NCI-H2107 treated with DMSO at 0.1 percent for 48 hours (cell line): ENCODE measurements at regions not wholly inside any gene's neighbourhood (a gene's known extent, or its start where the extent isn't known, plus 50 kb on each side); places are given as distances from the start of the nearest gene placed in this dataset.

Source experiments
- DNase-seq: peaks from one replicate; lab custom pipeline; 2025; ENCODE audit not compliant: unreplicated experiment; lab: John Stamatoyannopoulos, UW

DNA sequence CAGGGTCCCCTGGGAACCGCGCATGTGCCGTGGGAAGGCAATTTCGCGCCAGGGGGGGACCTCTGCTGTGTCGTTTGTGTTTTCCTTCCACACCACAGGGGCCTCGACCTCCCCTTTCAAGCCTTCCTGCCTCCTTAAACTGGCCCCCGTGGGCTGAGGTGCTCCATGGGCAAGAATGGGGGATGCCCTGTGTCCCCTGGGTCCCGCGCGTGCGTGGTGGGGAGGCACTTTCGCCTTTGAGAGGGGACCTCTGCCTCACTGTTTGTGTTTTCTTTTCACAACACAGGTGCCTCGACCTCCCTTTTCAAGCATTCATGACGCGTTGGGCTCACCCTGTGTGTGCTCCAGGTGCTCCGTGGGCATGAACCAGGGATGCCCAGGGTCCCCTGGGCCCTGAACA lies 348.8 kb downstream of the ALG10 start:
- no peak for DNase-seq

DNA sequence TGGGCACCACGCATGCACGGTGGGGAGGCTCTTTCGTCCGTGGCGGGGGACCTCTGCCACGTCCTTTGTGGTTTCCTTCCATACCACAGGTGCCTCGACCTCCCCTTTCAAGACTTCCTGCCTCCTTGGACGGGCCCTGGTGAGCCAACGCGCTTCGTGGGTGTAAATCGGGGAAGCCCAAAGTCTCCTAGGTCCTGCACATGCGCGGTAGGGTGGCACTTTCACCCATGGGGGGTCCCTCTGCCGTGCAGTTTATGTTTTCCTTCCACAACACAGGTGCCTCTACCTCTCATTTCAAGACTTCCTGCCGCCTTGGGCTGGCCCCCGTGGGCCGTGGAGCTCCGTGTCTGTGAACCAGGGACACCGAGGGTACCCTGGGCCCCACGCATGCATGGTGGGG lies 349.7 kb downstream of the ALG10 start:
- DNase-seq: no peak

DNA sequence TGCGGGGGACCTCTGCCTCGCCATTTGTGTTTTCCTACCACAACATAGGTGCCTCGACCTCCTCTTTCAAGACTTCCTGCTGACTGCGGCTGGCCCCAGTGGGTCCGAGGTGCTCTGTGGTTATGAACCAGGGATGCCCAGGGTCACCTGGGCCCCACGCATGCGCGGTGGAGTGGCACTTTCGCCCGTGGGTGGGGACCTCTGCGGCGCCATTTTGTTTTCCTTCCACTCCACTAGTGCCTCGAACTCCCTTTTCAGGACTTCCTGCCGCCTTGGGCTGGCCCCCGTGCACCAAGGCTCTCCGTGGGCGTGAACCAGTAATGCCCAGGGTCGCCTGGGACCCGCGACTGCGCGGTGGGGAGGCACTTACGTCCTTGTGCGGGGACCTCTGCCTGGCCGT lies 351.6 kb downstream of the ALG10 start:
- DNase-seq: no peak

- DNase-seq: no peak
These were observed 354.0 kb downstream of the ALG10 start for GRCh38 chr12:34376133-34376799.

GRCh38 chr12:34377243-34378035 lies 355.1 kb downstream of the ALG10 start:
- DNase-seq: no peak

DNA sequence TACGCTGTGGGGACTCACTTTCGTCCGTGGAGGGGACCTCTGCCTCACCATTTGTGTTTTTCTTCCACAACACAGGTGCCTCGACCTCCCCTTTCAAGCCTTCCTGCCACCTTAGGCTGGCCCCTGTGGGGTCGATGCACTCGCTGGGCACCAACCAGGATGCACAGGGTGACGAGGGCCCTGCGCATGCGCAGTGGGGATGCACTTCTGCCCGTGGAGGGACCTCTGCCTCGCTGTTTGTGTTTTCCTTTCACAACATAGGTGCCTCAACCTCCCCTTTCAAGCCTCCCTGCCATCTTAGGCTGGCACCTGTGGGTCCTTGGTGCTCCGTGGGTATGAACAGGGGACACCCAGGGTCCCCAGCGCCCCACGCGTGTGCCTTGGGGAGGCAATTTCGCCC lies 356.8 kb downstream of the ALG10 start:
- no peak for DNase-seq

DNA sequence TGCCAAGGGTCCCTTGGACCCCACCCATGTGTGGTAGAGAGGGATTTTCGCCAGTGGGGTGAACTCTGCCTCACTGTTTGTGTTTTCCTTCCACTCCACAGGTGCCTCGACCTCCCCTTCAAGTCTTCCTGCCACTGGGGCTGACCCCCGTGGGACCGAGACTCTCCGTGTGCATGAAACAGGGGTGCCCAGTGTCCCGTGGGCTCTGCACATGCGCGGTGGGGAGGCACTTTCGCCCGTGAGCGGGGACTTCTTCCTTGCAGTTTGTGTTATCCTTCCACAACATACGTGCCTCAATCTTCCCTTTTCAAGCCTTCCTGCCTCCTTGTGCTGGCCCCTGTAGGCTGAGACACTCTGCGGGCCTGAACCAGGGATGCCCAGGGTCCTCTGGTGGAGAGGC lies 362.4 kb downstream of the ALG10 start:
- no peak for DNase-seq

- no peak for DNase-seq
These were observed 363.7 kb downstream of the ALG10 start for GRCh38 chr12:34386016-34386415.

DNA sequence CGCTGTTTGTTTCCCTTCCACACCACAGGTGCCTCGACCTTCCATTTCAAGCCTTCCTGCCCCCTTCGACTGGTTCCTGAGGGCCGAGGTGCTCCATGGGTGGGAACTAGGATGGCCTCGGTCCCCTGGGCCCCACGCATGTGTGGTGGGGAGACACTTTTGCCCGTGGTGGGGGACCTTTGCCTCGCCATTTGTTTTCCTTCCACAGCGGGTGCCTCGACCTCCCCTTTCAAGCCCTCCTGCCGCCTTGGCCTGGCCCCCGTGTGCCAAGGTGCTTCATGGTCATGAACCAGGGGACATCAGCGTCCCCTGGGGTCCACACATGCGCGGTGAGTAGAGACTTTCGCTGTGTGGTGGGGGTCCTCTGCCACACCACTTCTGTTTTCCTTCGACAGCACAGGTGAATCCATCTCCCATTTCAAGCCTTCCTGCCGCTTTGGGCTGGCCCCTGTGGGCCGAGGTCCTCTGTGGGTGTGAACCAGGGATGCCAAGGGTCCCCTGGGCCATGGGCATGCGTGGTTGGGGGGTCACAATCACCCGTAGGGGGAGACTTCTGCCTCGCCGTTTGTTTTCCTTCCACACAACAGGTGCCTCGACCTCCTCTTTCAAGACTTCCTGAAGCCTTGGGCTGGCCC lies 364.4 kb downstream of the ALG10 start:
- DNase-seq: no peak

DNA sequence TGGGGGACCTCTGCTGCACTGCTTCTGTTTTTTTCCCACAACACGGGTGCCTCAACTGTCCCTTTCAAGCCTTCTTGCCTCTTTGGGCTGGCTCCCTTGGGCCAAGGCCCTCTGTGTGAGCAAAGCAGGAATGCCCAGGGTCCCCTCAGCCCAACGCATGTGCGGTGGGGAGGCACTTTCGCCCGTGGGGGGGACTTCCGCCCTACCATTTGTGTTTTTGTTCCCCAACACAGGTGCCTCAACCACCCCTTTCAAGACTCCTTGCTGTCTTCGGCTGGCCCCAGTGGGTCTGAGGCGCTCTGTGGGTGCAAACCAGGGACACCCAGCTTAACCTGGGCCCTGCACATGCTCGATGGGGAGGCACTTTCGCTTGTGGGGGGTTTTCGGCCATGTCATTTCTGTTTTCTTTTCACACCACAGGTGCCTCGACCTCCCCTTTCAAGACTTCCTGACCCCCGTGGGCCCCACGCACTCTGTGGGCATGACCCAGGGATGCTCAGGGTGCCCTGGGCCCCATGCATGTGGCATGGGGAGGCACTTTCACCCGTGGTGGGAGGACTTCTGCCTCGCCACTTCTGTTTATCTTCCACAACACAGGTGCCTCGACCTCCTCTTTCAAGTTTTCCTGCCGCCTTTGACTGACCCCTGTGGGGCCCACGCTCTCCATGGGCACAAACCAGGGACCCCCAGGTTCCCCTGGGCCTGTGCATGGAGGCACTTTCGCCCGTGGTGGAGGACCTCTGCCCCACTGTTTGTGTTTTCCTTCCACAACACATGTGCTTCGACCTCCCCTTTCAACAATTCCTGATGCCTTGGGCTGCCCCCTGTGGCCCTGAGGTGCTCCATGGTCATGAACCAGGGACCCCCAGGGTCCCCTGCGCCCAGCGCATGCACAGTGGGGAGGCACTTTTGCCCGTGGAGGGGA lies 365.7 kb downstream of the ALG10 start:
- DNase-seq: no peak

GRCh38 chr12:34388636-34389377 lies 366.5 kb downstream of the ALG10 start:
- DNase-seq: no peak

DNA sequence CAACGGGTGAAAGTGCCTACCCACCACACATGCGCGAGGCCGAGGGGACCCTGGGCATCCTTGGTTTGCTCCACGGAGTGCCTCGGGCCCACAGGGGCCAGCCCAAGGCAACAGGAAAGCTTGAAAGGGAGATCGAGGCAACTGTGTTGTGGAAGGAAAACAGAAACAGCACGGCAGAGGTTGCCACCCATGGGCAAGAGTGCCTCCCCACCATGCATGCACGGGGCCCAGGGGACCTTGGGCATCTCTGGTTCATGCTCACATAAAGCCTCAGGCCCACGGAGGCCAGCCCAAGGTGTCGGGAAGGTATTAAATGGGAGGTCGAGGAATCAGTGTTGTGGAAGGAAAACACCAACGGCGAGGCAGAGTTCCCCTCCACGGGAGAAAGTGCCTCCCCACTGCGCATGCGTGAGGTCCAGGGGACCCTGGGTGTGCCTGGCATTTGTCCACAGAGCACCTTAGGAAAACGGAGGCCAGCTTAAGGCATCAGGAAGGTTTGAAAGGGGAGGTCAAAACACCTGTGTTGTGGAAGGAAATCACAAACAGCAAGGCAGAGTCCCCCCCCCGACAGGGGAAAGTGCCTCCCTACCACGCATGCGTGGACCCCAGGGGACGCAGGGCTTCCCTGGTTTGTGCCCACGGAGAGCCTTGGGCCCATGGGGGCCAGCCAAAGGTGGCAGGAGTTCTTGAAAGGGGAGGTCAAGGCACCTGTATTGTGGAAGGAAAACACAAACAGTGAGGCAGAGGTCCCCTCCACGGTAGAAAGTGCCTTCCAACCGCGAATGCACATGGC lies 367.3 kb downstream of the ALG10 start:
- DNase-seq: no peak

- DNase-seq: no peak
These were observed 368.0 kb downstream of the ALG10 start for GRCh38 chr12:34390171-34390841.

- DNase-seq: no peak
These were observed 368.8 kb downstream of the ALG10 start for GRCh38 chr12:34390846-34391700.

GRCh38 chr12:34391771-34392581 lies 369.7 kb downstream of the ALG10 start:
- DNase-seq: no peak

- no peak for DNase-seq
These were observed 370.4 kb downstream of the ALG10 start for GRCh38 chr12:34392741-34393085.

GRCh38 chr12:34393086-34393820 lies 371.0 kb downstream of the ALG10 start:
- no peak for DNase-seq
